IPS-18a (cell line): ENCODE measurements at regions not wholly inside any gene's neighbourhood (a gene's known extent, or its start where the extent isn't known, plus 50 kb on each side); places are given as distances from the start of the nearest gene placed in this dataset.
"Not testable (repeated sequence)": the region's sequence is repeated elsewhere in the genome, so short reads cannot be mapped to it uniquely, and the experiment has no call there.

ENCODE experiments used
- H3K27ac ChIP-seq: one replicate; pipeline ENCODE4 v1.5.1; 2013; ENCODE audit warnings: low read length
- H3K27me3 ChIP-seq: one replicate; pipeline ENCODE4 v1.6.1; 2013; ENCODE audit warnings: mild to moderate bottlenecking, low read length; ENCODE audit not compliant: control insufficient read depth, insufficient read depth
- H3K36me3 ChIP-seq: one replicate; pipeline ENCODE4 v1.6.1; 2013; ENCODE audit warnings: low read depth, low read length; ENCODE audit not compliant: control insufficient read depth
- H3K4me1 ChIP-seq: one replicate; pipeline ENCODE4 v1.6.1; 2013; ENCODE audit warnings: low read depth, low read length; ENCODE audit not compliant: control insufficient read depth
- H3K4me3 ChIP-seq: one replicate; pipeline ENCODE4 v1.5.1; 2013; ENCODE audit warnings: low read length
- H3K9ac ChIP-seq: one replicate; pipeline ENCODE4 v1.6.1; 2013; ENCODE audit warnings: mild to moderate bottlenecking, low read length, moderate library complexity
- H3K9me3 ChIP-seq: one replicate; pipeline ENCODE4 v1.6.1; 2013; ENCODE audit warnings: low read depth, low read length; ENCODE audit not compliant: control insufficient read depth

DNA sequence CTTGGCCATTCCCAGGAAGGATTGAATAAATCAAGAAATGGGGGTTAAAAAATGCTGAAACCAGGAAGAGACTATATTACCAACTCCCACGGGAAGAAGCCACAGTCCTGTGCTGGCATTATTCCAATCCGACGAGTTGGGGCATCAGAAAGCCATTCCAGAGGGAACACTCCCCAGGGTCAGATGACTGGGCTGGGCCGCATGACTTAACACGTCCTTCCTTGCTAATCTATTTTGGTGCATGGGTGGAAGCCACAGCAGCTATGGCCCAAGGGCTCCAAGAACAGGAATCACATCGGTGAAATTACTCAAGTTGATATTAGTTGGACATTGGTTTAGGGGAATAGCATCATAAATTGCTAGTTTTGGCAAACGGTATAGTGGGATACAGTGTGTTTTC lies 592.9 kb upstream of the NRP1 start:
- Histone ChIP-seq H3K9me3 (no peaks in the 10 kb centered on the region), H3K27ac (no peak overlapping the region), H3K9ac (no peak overlapping the region), H3K36me3 (no peaks in the 10 kb centered on the region), H3K27me3 (no peaks in the 10 kb centered on the region), H3K4me1 (no peaks in the 10 kb centered on the region), H3K4me3 (no peak overlapping the region)

DNA sequence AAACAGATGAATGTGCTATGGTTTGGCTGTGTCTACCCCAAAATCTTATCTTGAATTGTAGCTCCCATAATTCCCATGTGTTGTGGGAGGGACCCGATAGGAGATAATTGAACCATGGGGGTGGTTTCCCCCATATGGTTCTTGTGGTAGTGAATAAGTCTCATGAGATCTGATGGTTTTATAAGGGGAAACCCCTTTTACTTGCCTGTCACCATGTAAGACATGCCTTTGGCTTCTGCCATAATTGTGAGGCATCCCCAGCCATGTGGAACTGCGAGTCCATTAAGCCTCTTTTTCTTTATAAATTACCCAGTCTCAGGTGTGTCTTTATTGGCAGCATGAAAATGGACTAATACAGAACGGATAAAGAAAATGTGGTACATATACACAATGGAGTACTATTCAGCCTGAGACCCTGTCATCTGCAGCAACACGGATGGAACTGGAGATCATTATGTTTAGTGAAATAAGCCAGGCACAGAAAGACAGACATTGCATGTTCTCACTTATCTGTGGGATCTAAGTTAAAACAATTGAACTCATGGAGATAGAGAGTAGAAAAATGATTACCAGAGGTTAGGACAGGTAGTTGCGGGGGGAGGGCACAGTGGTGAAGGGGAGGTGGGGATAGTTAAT lies 587.6 kb upstream of the NRP1 start:
- H3K9ac ChIP-seq = no peak overlapping the region
- H3K4me1 ChIP-seq = no peaks in the 10 kb centered on the region
- H3K36me3 ChIP-seq = no peaks in the 10 kb centered on the region
- no peak overlapping the region for H3K27ac ChIP-seq
- H3K4me3 ChIP-seq = no peak overlapping the region
- H3K27me3 ChIP-seq = no peaks in the 10 kb centered on the region
- no peaks in the 10 kb centered on the region for H3K9me3 ChIP-seq

DNA sequence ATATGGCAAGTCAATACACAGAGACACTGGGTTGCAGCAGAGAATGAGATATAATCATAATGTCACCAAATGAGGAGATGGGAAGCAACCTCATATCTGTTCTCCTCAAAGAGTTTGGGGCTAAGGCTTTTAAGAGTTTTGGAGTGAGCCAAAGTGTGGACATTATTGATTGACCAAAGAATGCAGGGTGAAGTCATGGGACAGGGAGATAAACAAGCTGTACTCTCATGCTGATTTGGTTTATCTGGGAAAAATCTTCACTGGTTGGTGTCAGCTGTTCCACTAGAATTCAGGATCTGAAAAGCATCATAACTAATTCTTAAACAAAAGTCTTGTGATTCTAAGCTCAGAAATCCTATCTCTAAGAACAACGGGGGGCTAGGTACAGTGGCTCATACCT lies 585.9 kb upstream of the NRP1 start:
- no peaks in the 10 kb centered on the region for H3K4me1 ChIP-seq
- no peaks in the 10 kb centered on the region for H3K9me3 ChIP-seq
- H3K4me3 ChIP-seq = no peak overlapping the region
- no peak overlapping the region for H3K9ac ChIP-seq
- H3K27ac ChIP-seq = no peak overlapping the region
- H3K36me3 ChIP-seq = no peaks in the 10 kb centered on the region
- H3K27me3 ChIP-seq = no peaks in the 10 kb centered on the region

DNA sequence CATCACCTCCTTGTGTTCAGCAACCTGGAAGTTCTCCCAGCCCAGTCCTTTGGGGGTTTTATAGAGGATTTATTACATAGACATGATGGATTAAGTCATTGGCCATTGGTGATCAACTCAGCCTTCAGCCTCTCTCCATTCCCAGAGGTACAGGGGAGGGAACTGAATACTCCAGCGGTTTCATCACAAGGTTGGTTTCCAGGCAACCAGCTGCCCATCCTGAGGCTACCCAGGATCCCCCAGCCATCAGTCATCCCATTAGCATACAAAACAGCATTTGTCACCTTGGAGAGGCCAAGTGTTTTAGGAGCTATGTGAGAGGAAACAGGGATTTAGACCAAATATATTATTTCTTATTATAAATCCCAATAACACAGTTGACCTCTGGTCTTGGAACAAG lies 584.8 kb upstream of the NRP1 start:
- H3K9me3 ChIP-seq = no peaks in the 10 kb centered on the region
- no peak overlapping the region for H3K4me3 ChIP-seq
- no peaks in the 10 kb centered on the region for H3K4me1 ChIP-seq
- H3K27me3 ChIP-seq = no peaks in the 10 kb centered on the region
- no peak overlapping the region for H3K9ac ChIP-seq
- no peaks in the 10 kb centered on the region for H3K36me3 ChIP-seq
- H3K27ac ChIP-seq = no peak overlapping the region

DNA sequence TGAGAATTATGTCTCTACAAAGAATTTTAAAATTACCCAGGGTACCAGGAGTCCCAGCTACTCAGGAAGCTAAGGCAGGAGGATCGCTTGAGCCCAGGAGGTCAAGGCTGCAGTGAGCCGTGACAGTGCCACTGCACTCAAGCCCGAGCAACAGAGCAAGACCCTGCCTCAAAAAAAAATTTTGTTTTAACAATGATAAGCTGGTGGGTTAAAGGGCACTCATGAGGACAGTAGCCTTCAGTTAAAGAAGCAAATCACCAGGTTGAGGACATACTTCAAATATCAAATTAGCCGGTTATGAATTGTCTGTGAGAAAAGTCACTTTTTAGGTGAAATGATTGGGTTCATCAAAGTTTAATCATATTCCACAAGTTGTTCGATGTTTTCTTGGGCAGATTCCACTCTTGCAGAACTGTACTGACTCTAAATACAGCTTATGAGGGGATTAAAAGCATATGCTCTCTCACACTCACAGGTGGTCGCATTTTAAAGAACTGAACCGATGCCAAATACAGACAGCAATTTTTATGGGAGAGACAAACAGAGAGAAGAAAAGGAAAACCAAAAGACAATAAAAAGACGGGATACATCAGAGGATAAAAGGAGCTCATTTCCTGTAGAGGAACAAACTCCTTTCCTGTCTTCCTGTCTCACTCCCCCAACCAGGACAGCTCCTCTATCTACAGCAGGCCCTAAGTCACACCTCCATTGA lies 582.8 kb upstream of the NRP1 start:
- Histone ChIP-seq H3K27me3 (no peaks in the 10 kb centered on the region), H3K4me3 (no peak overlapping the region), H3K27ac (no peak overlapping the region), H3K9me3 (no peaks in the 10 kb centered on the region), H3K9ac (no peak overlapping the region), H3K36me3 (no peaks in the 10 kb centered on the region), H3K4me1 (no peaks in the 10 kb centered on the region)

DNA sequence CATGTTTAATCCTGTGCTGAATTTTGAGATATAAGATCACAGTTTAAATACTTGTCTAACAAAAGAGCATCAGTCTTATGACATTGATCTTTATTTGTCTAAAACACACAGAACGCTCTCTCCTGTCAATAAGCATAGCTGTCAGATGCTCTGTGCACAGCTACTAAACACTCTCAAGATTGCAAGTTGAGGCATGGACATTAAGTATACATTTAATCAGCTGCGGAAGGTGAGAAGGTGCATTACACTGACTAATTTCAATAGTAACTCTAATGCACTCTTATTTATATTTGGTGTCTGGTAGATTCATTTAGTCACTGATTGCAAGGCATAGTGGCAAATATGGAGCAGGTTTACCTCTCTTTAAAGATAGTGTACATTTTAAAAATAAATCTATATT lies 580.3 kb upstream of the NRP1 start:
- Histone ChIP-seq H3K4me1 (no peaks in the 10 kb centered on the region), H3K36me3 (no peaks in the 10 kb centered on the region), H3K27ac (no peak overlapping the region), H3K27me3 (no peaks in the 10 kb centered on the region), H3K4me3 (no peak overlapping the region), H3K9me3 (no peaks in the 10 kb centered on the region), H3K9ac (no peak overlapping the region)

DNA sequence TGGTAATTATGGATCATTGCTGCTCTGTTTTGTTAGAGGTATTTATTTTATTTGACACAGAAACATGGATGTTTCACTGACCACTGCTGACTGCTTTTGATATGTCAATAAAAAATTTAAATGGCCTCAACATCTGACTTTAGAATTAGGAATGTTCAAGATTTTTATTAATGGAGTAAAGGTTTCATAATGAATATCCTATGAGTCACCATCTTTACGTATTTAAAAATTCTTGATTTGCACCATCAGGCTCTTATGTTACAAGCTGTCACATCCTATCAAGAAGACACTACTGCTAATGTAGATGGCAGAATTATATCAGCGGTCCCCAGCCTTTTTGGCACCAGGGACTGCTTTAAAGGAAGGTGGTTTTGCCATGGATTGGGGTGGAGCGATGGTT lies 578.7 kb upstream of the NRP1 start:
- Histone ChIP-seq H3K4me1 (no peaks in the 10 kb centered on the region), H3K36me3 (no peaks in the 10 kb centered on the region), H3K9me3 (no peaks in the 10 kb centered on the region), H3K27ac (no peak overlapping the region), H3K4me3 (no peak overlapping the region), H3K9ac (no peak overlapping the region), H3K27me3 (no peaks in the 10 kb centered on the region)

DNA sequence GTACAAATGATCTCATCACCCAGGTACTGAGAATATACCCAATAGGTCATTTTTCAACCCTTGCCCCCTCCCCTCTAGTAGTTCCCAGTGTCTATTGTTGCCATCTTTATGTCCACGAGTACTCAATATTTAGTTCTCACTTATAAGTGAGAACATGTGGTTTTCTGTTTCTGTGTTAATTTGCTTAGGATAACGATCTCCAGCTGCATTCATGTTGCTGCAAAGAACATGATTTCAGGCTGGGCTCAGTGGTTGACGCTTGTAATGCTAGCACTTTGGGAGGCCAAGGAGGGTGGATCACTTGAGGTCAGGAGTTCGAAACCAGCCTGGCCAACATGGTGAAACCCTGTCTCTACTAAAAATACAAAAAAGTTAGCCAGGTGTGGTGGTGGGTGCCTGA lies 575.0 kb upstream of the NRP1 start:
- not testable (repeated sequence) for H3K27ac ChIP-seq, H3K36me3 ChIP-seq, H3K9ac ChIP-seq, H3K9me3 ChIP-seq, H3K27me3 ChIP-seq, H3K4me3 ChIP-seq, H3K4me1 ChIP-seq

DNA sequence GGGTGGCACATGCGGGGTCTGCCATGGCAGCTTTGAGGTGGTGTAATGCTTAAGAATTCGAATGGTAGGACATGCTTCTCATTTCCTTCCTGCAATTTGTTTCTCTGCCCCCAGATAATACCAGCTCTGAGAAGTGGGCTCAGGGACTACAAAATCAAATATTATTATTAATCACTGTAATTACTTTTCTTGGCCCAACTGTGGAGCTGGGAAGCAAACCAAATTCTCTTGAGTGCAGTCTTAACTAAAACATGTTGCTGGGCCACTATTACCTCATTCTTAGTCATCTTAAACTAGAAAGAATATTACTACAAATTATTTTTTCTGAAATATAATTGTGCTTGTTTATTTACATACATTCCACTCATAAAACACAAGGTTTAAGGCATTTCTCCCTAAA lies 566.7 kb upstream of the NRP1 start:
- H3K4me1 ChIP-seq = no peaks in the 10 kb centered on the region
- no peak overlapping the region for H3K4me3 ChIP-seq
- H3K9ac ChIP-seq = no peak overlapping the region
- H3K27me3 ChIP-seq = no peaks in the 10 kb centered on the region
- H3K36me3 ChIP-seq = no peaks in the 10 kb centered on the region
- H3K9me3 ChIP-seq = no peaks in the 10 kb centered on the region
- H3K27ac ChIP-seq = no peak overlapping the region

DNA sequence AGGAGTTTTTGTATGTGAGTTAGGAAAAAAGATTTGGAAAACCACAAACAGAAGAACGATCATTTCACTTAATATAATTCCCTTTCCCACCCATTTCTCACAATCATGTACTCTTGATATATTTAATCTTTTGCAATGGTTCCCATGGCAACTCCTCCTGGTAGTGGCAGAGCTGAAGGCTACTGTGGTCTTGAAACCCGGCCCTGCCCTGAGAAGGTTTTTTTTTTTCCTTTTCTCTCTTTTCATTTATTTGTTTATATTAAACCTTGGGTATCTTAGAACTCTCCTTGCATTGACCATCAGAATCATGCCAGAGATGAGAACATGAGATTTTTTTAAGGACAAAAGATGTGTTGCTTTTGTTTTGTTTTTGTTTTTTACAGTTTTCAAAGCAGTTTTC lies 566.1 kb upstream of the NRP1 start:
- Histone ChIP-seq H3K9me3 (no peaks in the 10 kb centered on the region), H3K4me3 (no peak overlapping the region), H3K9ac (no peak overlapping the region), H3K27me3 (no peaks in the 10 kb centered on the region), H3K27ac (no peak overlapping the region), H3K4me1 (no peaks in the 10 kb centered on the region), H3K36me3 (no peaks in the 10 kb centered on the region)

DNA sequence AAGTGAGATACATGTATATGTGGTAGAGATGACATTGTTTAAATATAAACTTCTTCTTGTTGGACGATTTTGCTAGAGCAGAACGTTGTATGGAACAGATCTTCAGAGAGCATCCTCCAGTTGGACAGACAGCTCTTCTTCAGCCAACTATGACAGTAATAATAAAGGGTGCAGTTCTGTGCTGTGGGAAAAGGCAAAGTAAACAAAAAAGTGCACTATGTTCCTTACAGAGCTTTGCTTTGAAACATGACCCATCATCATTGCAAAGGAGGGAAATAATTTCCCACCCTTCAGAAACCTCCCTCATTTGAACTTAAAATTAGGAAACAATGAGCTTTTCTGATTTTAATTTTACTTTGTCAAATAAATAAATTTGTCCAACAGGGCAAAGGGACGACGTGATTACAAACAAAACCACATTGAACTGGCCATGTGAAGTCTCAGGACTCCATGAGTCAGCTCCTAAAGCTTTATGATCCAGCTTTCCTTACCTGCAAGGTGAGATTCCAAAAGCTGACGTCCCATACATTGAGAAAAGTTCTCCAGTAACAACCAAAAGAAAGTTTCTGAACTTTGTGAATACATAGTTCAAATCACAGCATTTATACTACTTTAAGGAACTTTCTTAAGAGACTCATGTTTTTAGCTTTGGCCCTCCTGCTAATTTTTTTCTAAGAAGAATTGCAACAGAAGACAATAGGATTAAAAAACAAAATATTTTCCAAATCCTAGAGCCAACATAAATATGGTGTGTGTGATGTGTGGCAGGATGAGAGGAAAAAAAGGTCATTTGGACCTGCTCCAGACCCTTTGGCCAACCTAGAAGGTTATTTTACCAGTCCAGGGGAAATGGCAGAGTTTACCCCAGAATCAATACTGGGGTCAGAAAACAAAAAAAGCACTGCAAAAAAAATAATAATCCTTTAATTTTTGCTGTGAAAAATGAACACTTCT lies 565.4 kb upstream of the NRP1 start:
- H3K36me3 ChIP-seq = no peaks in the 10 kb centered on the region
- H3K27me3 ChIP-seq = no peaks in the 10 kb centered on the region
- no peak overlapping the region for H3K27ac ChIP-seq
- no peak overlapping the region for H3K9ac ChIP-seq
- H3K9me3 ChIP-seq = no peaks in the 10 kb centered on the region
- H3K4me1 ChIP-seq = no peaks in the 10 kb centered on the region
- no peak overlapping the region for H3K4me3 ChIP-seq
